GM21528 (cell line): ENCODE measurements at regions not wholly inside any gene's neighbourhood (a gene's known extent, or its start where the extent isn't known, plus 50 kb on each side); places are given as distances from the start of the nearest gene placed in this dataset.

Source experiments
- ATAC-seq: cut with Tn5 transposase; IDR thresholded peaks from one replicate; pipeline ENCODE4 v1.9.1; 2021; ENCODE audit warnings: mild to moderate bottlenecking, moderate library complexity; ENCODE audit not compliant: unreplicated experiment, low FRiP score

DNA sequence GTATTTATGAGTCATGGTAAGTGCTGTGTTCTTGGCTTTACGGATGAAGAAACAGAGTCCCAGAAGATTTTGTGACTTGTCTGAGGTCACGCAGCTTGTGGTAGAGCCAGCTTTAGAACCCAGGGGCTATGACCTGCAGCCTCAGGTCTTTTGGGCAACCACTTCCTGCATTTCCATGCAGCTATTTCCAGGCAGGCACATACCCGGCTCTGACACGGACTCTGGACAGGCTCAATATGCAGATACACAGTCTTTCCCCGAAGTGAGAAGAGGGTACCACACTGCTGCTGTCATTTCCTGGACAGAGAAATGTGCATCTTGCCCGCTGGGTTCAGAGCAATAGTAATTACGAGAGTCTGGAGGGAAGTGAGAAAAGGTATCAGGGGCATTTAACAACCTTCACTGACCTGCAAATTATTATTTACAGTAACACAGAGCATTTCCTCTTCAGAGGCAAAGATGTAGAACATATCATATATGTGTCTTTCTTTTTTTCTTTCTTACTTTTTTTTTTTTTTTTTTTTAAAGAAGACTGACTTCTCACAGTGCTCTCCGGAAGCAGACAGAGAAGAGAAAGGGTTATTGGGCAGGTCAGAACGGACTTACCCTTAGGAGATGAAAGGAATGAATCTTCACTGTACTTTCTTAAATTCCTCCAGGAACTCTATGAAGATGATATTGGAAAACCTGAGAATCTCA, 185.1 kb downstream of the CLIC5 start:
- peak; percentile 95 for ATAC-seq

DNA sequence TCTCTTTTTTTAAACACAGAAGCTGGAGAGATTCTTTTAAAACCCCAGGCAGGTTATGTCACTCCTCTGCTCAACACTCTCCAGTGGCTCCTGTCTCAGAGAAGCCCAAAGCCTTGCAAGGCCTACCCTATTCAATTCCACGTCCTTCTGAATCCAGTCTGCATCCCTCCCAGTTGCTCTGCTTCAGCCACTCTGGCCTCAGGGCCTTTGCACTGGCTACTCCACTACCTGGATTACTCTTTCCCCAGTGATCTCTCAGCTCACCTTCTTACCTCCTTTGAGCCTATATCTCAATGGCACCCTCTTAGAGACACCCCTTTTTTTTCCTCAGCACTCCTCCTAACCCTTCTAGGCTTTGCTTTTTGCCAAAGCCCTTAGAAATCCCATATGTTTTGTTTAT, 185.8 kb downstream of the CLIC5 start:
- ATAC-seq, result no peak

DNA sequence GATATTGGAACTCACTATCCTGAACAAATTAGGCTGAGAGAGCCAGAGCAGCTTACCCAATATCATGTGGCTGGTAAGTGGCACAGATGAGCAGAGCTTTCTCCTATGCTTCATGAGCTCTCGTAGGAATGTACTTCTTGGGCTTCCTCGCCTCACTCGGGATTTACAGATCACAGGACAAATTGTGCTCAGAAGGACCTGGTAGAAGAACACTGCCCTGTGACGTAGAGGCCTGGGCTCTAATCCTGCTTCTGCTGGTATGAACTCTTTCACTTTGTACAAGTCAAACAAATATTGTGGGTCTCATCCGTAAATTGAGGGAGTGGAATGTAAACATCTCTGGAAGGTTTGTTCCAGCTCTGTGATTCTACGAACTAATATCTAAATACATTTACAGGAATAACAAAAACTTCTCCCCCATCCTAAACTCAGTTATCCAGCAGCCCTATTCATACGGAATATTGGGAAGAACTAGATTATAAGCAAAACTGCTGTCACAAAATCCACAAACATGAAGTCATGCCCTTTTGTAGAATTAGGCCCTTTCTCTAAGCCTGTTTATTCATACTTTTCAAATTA, 187.6 kb downstream of the CLIC5 start:
- no peak for ATAC-seq

DNA sequence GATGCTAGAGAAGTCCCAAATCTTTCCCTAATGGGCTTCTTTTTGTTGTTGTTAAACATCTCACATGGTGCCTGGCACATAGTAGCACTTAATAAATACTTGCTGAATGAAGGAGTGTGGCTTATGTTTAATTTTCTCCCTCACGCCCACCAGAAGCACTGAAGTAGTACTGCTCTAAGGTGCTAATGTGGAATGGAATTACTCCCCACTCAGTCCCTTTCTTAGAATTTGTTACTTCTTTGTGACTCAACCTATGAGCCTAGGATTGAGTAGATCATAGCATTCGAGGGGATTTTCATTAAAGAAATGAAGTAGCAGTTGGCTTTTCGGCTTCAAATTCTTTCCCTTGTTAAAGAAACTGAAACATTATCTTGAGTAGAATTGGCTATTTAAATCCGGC, 192.8 kb downstream of the CLIC5 start:
- ATAC-seq, result no peak

DNA sequence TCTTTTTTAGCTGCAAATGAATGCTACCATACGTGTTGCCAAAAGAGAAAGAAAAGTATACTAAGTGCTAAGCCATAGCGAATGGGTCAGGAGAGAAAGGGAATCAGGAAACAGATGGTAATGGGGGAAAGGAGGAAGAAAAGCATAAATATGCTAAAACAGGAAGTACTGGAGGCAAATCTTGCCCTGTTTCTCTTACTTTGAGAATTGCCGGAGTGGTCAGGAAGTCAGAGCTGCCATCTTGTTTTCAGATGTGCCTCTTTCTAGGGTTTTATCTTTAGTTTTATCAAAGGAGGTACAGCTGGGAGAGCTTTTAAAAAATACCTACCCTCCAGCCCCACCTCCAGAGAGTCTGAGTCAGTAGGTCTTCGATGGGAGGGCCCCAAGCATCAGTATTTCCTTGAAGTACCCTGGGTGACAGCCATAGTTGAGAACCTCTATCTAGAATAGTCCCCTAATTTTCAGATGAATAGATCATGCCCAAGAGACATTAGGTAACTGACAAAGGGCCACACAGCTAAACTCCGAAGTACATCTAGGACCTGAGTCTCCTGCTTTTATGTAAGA, 193.3 kb downstream of the CLIC5 start:
- no peak for ATAC-seq

DNA sequence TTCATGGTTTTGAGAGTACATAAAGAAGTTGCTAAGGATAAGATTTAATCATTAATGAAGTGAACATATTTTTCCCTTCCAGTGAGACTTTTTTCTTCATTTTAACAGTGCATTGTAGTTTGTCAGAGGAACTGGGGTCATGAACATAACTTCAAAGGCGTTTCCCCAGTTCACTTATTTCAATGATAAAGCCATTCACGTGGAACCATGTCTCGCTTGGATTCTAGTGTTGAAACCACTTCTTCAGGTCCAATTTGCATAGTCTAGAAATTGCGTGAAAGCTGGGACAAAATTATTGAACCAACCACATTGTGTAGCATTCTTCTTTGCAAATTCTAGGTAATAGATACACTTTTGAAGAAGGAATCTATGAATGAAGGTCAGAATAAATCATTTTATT, 197.0 kb downstream of the CLIC5 start:
- no peak for ATAC-seq

- no peak for ATAC-seq
These were observed 198.9 kb downstream of the CLIC5 start for GRCh38 chr6:45816674-45817297.

DNA sequence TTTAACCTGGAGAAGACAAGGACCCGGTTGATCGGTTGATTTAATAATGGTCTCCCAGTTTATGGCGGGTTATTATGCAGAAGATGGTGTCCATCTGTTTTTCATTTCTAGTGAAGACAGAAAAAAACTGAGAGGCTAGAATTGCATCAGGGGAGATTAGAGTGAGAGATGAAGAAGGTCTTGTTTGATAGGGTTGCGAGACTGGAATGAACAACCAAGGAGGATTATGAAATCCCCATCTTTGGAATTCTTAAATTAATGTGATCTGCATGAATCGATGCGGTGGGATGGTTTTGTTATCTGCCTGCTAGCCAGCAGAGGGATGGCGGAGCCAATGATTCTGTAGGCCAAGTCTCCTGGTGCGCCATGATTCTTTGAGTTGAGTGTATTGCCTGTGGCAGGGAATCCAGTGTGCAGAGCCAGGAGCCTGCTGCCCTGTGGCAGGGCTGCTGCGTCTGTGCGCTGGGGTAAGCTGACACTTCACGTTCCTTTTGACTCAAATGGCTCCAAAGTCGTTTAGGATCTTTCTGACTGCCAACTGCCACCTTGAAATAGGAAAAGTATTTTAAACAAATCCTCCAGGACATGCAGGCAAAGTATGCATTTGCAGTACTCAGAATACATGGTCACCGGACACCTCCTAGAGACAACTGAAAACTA, 200.1 kb downstream of the CLIC5 start:
- no peak for ATAC-seq

- no peak for ATAC-seq
These were observed 200.9 kb downstream of the CLIC5 start for GRCh38 chr6:45814772-45815171.

DNA sequence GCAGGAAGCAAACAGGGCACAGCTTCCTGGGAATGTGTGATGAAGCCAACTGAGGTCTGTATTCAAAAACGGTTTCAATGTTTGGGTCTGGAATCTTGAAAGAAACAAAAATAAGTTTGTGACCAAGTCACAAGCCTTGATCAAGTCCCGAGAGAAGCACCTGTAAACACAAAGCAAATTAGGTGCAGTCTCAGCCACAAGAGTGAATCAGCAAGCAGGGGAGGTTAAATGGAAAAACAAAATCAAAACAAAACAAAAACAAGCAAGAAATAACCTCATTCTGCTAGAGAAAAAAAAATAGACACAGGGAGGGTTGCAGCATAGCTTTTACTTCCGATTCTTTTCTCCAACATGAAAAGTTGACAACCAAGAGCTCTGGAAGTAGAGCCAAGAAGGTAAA, 201.7 kb downstream of the CLIC5 start:
- no peak for ATAC-seq

- ATAC-seq, result no peak
These were observed 202.7 kb downstream of the CLIC5 start for GRCh38 chr6:45812922-45813321.

GRCh38 chr6:45808917-45809316, 206.7 kb downstream of the CLIC5 start:
- ATAC-seq, result peak; percentile 78

DNA sequence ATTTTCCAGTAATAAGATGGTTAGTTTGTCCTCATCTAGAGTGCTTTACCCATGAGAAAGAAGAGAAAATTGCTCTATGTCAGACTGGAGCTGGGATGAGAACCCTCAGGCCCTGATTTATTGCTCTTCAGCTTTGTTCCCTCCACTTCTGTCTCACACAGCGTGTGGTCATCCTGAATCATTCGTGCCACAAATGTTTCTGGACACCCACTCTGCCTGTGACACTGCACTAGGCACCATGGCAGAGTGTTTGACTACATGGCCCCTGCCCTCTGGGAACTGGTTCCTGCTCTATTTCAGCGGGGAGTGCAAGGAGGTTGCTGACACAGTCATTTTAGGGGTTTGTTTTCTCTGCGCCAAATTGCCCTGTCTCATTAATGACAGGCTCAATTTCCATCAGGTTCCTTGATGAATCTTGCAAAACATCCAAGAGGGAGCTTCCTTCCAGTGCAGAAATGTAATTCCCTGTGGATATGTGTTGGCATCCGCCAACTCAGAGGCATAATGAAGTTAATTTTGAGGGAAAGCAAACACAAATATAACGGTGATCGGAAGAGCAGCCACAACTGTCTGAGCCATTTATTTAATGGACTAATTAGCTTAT, 207.5 kb downstream of the CLIC5 start:
- ATAC-seq, result no peak

DNA sequence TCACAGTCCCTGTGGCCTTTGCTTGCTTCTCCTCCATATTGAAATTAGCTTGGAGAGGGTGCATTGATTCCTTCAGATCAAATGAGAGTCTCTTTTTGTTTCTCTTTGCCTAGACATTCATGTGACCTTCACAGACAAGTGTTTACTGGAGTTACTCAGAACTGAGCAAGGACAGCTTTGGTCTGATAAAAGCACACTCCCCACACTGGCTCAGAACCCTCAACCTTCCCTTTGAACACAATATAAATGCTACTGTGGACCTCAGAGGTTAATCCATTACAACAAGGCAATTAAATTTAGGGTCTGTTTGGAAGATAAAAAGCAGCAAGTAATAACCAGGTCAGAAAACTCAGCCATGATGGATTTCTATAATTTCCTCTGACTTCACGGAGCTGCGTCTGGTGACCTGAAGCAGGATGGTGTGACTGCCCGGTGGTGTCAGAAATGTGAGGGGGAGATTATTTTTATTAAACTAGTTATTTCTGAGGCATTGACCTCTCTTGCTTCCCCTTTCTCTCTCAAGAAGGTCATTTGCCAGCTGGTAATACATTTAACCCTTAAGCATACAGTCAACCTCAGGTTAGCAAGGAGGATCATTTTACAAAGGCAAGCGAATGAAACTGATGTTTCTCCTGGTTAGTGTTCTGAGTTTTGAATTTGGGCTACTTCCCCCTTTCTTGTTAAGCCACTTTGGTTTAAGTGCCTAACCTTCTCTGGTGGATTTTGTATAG, 208.2 kb downstream of the CLIC5 start:
- no peak for ATAC-seq

- ATAC-seq, result no peak
These were observed 209.5 kb downstream of the CLIC5 start for GRCh38 chr6:45806172-45806571.

DNA sequence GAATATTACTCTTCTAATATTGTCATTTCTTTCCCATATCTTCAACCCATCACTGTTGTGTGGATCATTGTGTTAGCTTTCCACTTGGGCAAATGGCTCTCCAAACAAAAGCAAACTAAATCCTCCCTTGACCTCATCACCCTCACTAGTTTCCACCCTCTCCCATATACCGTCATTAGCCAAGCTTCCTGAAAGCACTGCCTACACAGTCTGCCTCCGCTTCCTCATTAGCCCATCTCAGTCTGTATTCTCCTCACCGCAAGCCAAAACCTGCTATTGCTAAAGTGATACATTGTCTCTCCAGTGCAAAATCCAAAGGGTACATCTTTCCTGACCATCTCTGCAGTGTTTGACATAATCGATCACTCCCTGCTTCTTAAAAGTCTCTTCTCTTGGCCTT, 212.6 kb downstream of the CLIC5 start:
- ATAC-seq, result no peak

DNA sequence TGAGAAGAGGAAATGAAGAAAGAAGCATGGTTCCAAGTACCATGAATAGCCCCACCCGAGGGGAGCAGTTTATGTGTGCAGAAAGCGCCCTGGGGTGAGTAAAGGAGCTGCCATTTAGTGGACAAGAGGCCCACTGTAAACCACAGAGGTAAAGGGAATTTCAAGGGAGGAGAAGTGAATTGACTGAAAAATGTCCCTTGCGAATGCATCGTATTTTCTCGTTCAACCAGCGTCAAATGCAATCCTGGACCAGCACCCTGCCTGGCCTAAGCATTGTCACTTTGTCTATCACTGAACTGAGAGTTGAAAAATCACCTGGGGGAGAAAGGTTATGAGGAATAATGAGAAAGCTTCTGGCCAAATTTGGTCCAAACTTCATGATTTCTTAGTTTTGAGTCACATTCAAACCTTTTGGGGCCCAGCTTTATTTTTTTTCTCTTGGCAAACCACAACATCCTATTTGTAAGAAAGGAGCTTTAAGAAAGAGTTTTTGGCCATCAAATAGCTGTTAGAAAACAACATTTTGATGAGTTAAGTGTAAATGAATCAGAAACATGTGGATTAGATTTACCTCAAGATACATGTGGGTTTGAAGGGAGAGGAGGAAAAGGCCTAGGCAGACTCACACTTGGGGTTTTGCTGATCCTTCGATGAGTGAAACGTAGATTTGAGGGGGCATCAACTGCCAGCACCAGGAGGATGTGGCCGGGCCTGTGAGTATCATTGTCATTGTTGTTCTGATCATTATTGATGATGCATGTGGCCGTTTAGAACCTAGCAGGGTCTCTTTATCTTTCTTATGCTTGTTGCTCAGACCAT, 214.0 kb downstream of the CLIC5 start:
- no peak for ATAC-seq

DNA sequence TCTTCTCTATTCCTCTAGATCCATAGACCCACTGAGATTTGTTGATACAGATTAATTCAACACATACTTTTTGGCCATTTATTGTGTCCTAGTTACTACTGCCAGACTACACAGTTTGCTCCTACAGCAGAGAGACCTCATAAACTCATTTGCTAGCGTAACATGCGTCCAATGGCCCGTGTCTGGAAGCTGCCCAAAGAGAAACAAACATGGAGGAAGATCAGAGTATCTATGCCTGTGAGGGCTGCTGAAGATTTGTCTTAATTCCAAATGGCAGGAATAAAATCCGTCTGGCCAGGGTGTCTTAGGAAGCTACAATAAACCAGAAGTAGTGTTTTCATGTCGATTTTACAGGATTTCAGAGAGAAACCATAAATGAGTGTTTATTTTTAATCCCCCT, 214.7 kb downstream of the CLIC5 start:
- no peak for ATAC-seq

DNA sequence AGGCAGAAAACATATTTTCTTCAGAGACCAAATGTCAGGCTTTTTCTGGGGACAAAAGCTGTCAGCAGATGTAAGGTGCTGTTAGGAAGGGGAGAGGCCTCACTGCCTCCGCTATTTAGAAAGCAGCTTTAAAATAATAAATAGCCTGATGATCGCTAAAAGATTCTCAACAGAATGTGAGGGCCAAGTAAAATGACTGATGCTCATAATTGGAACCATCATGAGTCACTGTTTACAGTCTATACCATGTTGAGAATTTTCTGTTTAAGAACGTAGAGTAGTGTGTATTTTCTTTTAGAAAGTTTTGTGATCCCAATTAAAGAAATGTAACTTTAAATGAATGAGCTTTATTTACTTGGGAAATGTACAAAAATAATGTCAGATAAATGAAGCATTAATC, 220.0 kb downstream of the CLIC5 start:
- ATAC-seq, result no peak
